OCI-LY7 (cell line): ENCODE measurements at regions not wholly inside any gene's neighbourhood (a gene's known extent, or its start where the extent isn't known, plus 50 kb on each side); places are given as distances from the start of the nearest gene placed in this dataset.

ENCODE experiments used
- BruUV-seq: library from RNA; stranded (reverse); fragments of 400-500 nt; replicated peaks from 2 replicates; lab custom pipeline; 2021; lab: Mats Ljungman, UMichigan
- CTCF ChIA-PET: fragments of 300-600 bp; sonication (Branson Sonifier 250); formaldehyde crosslinking; loops from one replicate; lab custom pipeline; 2022; ENCODE audit warnings: antibody characterized with exemption; ENCODE audit not compliant: unreplicated experiment; lab: Charles Lee
- POLR2A ChIA-PET: fragments of 300-600 bp; sonication (Branson Sonifier 250); formaldehyde crosslinking; loops from one replicate; lab custom pipeline; 2022; ENCODE audit warnings: antibody characterized with exemption; lab: Charles Lee
- DNase-seq: peaks from one replicate; pipeline ENCODE4 v3.0.0-alpha.2; 2015; ENCODE audit warnings: low spot score
- H2AFZ ChIP-seq: fragments of 200-600 bp; sonication (generic), shearing (Covaris generic); 2 replicates; pipeline ENCODE4 v1.6.1; 2014; ENCODE audit warnings: mild to moderate bottlenecking, antibody characterized with exemption, low read length, moderate library complexity
- H3K27ac ChIP-seq: fragments of 200-600 bp; sonication (generic); 2 replicates; pipeline ENCODE4 v1.5.1; 2014; ENCODE audit warnings: mixed run types, low read depth, mild to moderate bottlenecking, moderate library complexity, low read length, inconsistent platforms; ENCODE audit not compliant: poor library complexity, severe bottlenecking
- H3K36me3 ChIP-seq: fragments of 200-600 bp; sonication (generic); 2 replicates; pipeline ENCODE4 v1.6.1; 2014; ENCODE audit warnings: mild to moderate bottlenecking, antibody characterized with exemption, low read length, moderate library complexity, mixed read lengths; ENCODE audit not compliant: insufficient read depth
- H3K4me1 ChIP-seq: fragments of 200-600 bp; sonication (generic); 2 replicates; pipeline ENCODE4 v1.5.1; 2014; ENCODE audit warnings: mild to moderate bottlenecking, low read length; ENCODE audit not compliant: insufficient read depth, poor library complexity, severe bottlenecking
- H3K4me2 ChIP-seq: fragments of 200-600 bp; sonication (generic); 2 replicates; pipeline ENCODE4 v1.6.1; 2014; ENCODE audit warnings: mild to moderate bottlenecking, low read length
- H3K4me3 ChIP-seq: fragments of 200-600 bp; sonication (generic); 2 replicates; pipeline ENCODE4 v1.5.1; 2014; ENCODE audit warnings: mild to moderate bottlenecking, low read depth, low read length; ENCODE audit not compliant: poor library complexity, severe bottlenecking
- H3K79me2 ChIP-seq: fragments of 200-600 bp; sonication (generic); 2 replicates; pipeline ENCODE4 v1.6.1; 2016; ENCODE audit warnings: low read depth, mild to moderate bottlenecking, low read length, moderate library complexity, mixed read lengths; ENCODE audit not compliant: insufficient read depth
- H3K9me2 ChIP-seq: fragments of 200-600 bp; sonication (generic); 2 replicates; pipeline ENCODE4 v1.6.1; 2016; ENCODE audit warnings: mild to moderate bottlenecking, low read length, mixed read lengths; ENCODE audit not compliant: insufficient read depth
- H3K9me3 ChIP-seq: fragments of 200-600 bp; sonication (generic); 2 replicates; pipeline ENCODE4 v1.6.1; 2014; ENCODE audit warnings: mild to moderate bottlenecking, mixed run types, low read length, mixed read lengths
- H4K20me1 ChIP-seq: fragments of 200-600 bp; sonication (generic); 2 replicates; pipeline ENCODE4 v1.6.1; 2014; ENCODE audit warnings: mild to moderate bottlenecking, antibody characterized with exemption, low read length, moderate library complexity, mixed read lengths; ENCODE audit not compliant: insufficient read depth
- EZH2phosphoT487 ChIP-seq: fragments of 200-600 bp; sonication (generic); IDR thresholded peaks from 2 replicates; pipeline ENCODE4 v1.6.1; 2018; ENCODE audit warnings: low read depth, borderline replicate concordance, mild to moderate bottlenecking, mixed run types, antibody characterized with exemption, low read length, moderate library complexity, mixed read lengths
- intact Hi-C: fragments of 100-400 bp; cut with micrococcal nuclease; formaldehyde crosslinking; loops from one replicate; pipeline ENCODE4 v1.10.0; 2022; ENCODE audit not compliant: unreplicated experiment
- TF ChIP-seq, protein P1 (sequence below): fragments of 200-600 bp; sonication (generic); conservative IDR thresholded peaks from 2 replicates; pipeline ENCODE4 v1.5.1; 2014; ENCODE audit warnings: mild to moderate bottlenecking, antibody characterized with exemption, low read length, moderate library complexity, mixed read lengths

DNA sequence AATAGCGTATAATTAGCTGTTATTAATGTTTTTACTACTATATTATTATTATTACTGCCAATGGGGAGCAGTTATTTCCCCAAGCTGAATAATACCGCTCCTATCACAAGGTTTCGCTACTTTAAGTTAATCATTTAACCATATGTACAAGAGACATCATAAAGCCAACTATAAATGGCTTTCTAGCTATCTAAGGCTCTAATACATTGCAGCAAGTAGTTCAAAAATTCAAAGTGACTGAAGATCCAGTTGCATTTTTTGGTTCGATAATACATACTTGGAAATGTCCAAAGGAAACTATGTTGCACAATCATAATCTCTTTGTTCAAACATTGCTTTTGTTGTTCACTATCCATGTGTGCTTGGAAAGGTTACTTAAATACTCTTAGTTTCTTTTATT is 952.0 kb upstream of the MBL2 start:
- no peaks in the 10 kb centered on the region for H3K9me3 ChIP-seq
- no peaks in the 10 kb centered on the region for H3K9me2 ChIP-seq
- H3K36me3 ChIP-seq: no peaks in the 10 kb centered on the region
- ChIA-PET CTCF (no interaction called here), POLR2A (no interaction called here)
- H3K4me1 ChIP-seq: no peaks in the 10 kb centered on the region
- H3K4me2 ChIP-seq: no peak overlapping the region
- no peak for DNase-seq
- TF ChIP-seq, protein P1, sequence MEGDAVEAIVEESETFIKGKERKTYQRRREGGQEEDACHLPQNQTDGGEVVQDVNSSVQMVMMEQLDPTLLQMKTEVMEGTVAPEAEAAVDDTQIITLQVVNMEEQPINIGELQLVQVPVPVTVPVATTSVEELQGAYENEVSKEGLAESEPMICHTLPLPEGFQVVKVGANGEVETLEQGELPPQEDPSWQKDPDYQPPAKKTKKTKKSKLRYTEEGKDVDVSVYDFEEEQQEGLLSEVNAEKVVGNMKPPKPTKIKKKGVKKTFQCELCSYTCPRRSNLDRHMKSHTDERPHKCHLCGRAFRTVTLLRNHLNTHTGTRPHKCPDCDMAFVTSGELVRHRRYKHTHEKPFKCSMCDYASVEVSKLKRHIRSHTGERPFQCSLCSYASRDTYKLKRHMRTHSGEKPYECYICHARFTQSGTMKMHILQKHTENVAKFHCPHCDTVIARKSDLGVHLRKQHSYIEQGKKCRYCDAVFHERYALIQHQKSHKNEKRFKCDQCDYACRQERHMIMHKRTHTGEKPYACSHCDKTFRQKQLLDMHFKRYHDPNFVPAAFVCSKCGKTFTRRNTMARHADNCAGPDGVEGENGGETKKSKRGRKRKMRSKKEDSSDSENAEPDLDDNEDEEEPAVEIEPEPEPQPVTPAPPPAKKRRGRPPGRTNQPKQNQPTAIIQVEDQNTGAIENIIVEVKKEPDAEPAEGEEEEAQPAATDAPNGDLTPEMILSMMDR: no peak
- no peak for TF ChIP-seq EZH2phosphoT487
- no peaks in the 10 kb centered on the region for H4K20me1 ChIP-seq
- no peaks in the 10 kb centered on the region for H3K79me2 ChIP-seq
- no TSS peak for BruUV-seq
- H2AFZ ChIP-seq: no peak overlapping the region
- no peak overlapping the region for H3K4me3 ChIP-seq
- no peak overlapping the region for H3K27ac ChIP-seq
- intact Hi-C loops: no loop called here

DNA sequence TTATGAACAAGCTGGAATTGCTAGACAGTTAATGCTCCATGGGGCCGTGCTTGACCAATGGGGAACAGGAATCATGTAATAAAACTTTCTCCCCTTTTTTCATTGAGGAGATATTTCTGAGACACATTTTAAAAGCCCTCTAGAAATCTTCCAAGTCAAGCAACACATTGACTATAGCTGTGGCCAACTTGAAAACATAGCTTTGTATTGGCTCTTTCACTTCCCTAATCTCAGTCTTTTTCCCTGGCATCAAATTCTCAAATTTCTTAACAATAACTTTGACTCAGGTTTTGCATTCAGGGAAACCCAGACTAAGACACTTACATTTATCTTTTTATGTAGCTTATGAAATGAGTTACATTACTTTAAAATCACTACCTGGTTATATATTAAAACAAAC is 947.1 kb upstream of the MBL2 start:
- H3K79me2 ChIP-seq: no peaks in the 10 kb centered on the region
- ChIA-PET CTCF (no interaction called here), POLR2A (interaction anchor here (0.6 kb wide), 1 partner anchor 1415 kb away, joined by 3 read pairs; no protein-coding TSS in a partner anchor)
- no peak for DNase-seq
- no peaks in the 10 kb centered on the region for H3K36me3 ChIP-seq
- H3K9me3 ChIP-seq: no peaks in the 10 kb centered on the region
- H3K4me2 ChIP-seq: no peak overlapping the region
- no peak overlapping the region for H3K27ac ChIP-seq
- H3K4me1 ChIP-seq: no peaks in the 10 kb centered on the region
- H3K4me3 ChIP-seq: no peak overlapping the region
- intact Hi-C loops: no loop called here
- TF ChIP-seq, protein P1: no peak
- H4K20me1 ChIP-seq: no peaks in the 10 kb centered on the region
- BruUV-seq: no TSS peak
- H3K9me2 ChIP-seq: no peaks in the 10 kb centered on the region
- no peak overlapping the region for H2AFZ ChIP-seq

DNA sequence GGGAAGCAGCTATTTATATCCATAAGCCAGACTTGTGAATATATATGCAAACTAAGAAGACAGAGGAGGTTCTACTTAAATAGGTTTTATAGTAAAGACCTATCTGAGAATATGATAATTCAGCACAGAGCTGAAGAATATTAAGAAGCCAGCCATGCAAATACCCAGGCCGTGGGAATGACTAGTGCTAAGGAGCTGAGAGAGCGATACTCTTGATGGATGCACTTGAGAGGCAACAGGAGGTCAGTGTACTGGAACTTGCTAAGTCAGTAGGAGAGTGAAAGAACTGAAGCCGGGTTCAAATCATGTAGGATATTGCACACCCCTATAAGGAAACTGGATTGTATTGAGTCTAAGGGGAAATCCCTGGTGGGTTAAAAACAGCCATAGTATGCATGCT is 943.6 kb upstream of the MBL2 start:
- BruUV-seq: no TSS peak
- ChIA-PET POLR2A (no interaction called here), CTCF (no interaction called here)
- intact Hi-C loops: no loop called here
- no peak overlapping the region for H3K27ac ChIP-seq
- no peaks in the 10 kb centered on the region for H3K4me1 ChIP-seq
- H4K20me1 ChIP-seq: no peaks in the 10 kb centered on the region
- H3K4me2 ChIP-seq: no peak overlapping the region
- no peak for TF ChIP-seq EZH2phosphoT487
- TF ChIP-seq, protein P1: no peak
- H3K36me3 ChIP-seq: no peaks in the 10 kb centered on the region
- no peak for DNase-seq
- no peak overlapping the region for H3K4me3 ChIP-seq
- H2AFZ ChIP-seq: no peak overlapping the region
- no peaks in the 10 kb centered on the region for H3K9me2 ChIP-seq
- no peaks in the 10 kb centered on the region for H3K79me2 ChIP-seq
- H3K9me3 ChIP-seq: no peaks in the 10 kb centered on the region
